Thoracic aorta (tissue), 2 donors: ENCODE measurements at regions not wholly inside any gene's neighbourhood (a gene's known extent, or its start where the extent isn't known, plus 50 kb on each side); places are given as distances from the start of the nearest gene placed in this dataset.
"Not testable (repeated sequence)": the region's sequence is repeated elsewhere in the genome, so short reads cannot be mapped to it uniquely, and the experiment has no call there.

ENCODE experiments used
- ATAC-seq: fragments of 150-250 bp; one replicate; pipeline ENCODE4 v1.8.0; 2017; ENCODE audit warnings: low read depth; ENCODE audit not compliant: insufficient number of reproducible peaks, low FRiP score
- DNase-seq: peaks from one replicate; pipeline ENCODE4 v3.0.0-alpha.2; 2020; ENCODE audit warnings: low spot score
- H3K27ac ChIP-seq, 2 donors: fragments of 200-600 bp; sonication (generic); 1 replicate in 1 of 2; 2 replicates in 1 of 2; pipeline ENCODE4 v1.5.1; 2016; ENCODE audit warnings: mild to moderate bottlenecking in 2 of 2, moderate library complexity in 2 of 2
- H3K27me3 ChIP-seq: fragments of 200-600 bp; sonication (generic); replicated peaks from 2 replicates; pipeline ENCODE4 v1.6.0; 2016; ENCODE audit warnings: mild to moderate bottlenecking; ENCODE audit not compliant: insufficient read depth
- H3K36me3 ChIP-seq: fragments of 200-600 bp; sonication (generic); one replicate; pipeline ENCODE4 v1.5.1; 2016
- H3K4me1 ChIP-seq, 2 donors: fragments of 200-600 bp; sonication (generic); 1 replicate in 1 of 2; 2 replicates in 1 of 2; pipeline versions ENCODE4 v1.5.1 to v1.6.0; 2016; ENCODE audit warnings: low read depth in 2 of 2, mild to moderate bottlenecking in 1 of 2; ENCODE audit not compliant: control insufficient read depth in 1 of 2
- H3K4me3 ChIP-seq: fragments of 200-600 bp; sonication (generic); 2 replicates; pipeline ENCODE4 v1.5.1; 2016; ENCODE audit warnings: mild to moderate bottlenecking
- H3K9me3 ChIP-seq: fragments of 200-600 bp; sonication (generic); 2 replicates; pipeline ENCODE4 v1.5.1; 2016
- TF ChIP-seq, protein P1 (sequence below): fragments of 200-600 bp; sonication (generic); IDR thresholded peaks from one replicate; pipeline ENCODE4 v1.5.1; 2019; ENCODE audit warnings: antibody characterized with exemption

DNA sequence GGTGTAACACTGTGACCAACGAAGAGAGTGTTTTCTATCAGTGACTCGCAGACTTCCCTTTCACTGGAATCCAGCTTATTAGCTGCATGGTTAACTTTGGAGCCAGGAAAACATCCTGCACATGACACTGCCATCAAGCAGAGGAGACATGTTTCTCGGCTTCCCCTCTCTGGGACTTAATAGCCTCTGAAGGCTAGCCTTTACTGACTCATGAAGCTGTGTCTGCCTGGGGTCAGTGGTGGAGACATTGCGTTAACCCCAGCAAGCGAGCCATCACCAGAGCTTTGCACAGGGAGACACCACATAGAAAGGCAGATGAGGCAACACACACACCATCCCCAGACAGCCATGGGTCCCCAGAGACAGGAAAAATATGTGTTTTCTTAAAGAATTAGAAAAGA, 126.9 kb upstream of the PRICKLE1 start:
- Histone ChIP-seq H3K4me3 (no peak overlapping the region), H3K36me3 (no peaks in the 10 kb centered on the region), H3K4me1 (no peaks in the 10 kb centered on the region), H3K27me3 (no peaks in the 10 kb centered on the region), H3K9me3 (no peaks in the 10 kb centered on the region), H3K27ac (no peak overlapping the region)
- DNase-seq: no peak
- TF ChIP-seq, protein P1, sequence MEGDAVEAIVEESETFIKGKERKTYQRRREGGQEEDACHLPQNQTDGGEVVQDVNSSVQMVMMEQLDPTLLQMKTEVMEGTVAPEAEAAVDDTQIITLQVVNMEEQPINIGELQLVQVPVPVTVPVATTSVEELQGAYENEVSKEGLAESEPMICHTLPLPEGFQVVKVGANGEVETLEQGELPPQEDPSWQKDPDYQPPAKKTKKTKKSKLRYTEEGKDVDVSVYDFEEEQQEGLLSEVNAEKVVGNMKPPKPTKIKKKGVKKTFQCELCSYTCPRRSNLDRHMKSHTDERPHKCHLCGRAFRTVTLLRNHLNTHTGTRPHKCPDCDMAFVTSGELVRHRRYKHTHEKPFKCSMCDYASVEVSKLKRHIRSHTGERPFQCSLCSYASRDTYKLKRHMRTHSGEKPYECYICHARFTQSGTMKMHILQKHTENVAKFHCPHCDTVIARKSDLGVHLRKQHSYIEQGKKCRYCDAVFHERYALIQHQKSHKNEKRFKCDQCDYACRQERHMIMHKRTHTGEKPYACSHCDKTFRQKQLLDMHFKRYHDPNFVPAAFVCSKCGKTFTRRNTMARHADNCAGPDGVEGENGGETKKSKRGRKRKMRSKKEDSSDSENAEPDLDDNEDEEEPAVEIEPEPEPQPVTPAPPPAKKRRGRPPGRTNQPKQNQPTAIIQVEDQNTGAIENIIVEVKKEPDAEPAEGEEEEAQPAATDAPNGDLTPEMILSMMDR: no peak
- ATAC-seq: no peak

DNA sequence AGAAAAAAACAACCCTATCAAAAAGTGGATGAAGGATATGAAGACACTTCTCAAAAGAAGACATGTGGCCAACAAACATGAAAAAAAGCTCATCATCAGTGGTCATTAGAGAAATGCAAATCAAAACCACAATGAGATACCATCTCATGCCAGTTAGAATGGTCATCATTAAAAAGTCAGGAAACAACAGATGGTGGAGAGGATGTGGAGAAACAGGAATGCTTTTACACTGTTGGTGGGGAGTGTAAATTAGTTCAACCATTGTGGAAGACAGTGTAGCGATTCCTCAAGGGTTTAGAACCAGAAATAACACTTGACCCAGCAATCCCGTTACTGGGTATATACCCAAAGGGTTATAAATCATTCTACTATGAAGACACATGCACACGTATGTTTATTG, 124.0 kb upstream of the PRICKLE1 start:
- not testable (repeated sequence) for H3K27ac ChIP-seq, H3K36me3 ChIP-seq, DNase-seq, H3K9me3 ChIP-seq, H3K4me1 ChIP-seq, ATAC-seq, H3K27me3 ChIP-seq, H3K4me3 ChIP-seq

DNA sequence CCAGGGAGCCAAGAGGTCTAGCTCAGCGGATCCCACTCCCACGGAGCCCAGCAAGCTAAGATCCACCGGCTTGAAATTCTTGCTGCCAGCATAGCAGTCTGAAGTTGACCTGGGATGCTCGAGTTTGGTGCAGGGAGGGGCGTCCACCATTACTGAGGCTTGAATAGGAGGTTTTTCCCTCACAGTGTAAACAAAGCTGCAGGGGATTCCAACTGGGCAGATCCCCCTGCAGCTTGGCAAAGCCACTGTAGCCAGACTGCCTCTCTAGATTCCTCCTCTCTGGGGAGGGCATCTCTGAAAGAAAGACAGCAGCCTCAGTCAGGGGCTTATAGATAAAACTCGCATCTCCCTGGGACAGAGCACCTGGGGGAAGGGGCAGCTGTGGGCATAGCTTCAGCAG, 118.8 kb upstream of the PRICKLE1 start:
- not testable (repeated sequence) for H3K27me3 ChIP-seq, H3K4me1 ChIP-seq, ATAC-seq, H3K36me3 ChIP-seq, H3K9me3 ChIP-seq, H3K27ac ChIP-seq, DNase-seq, H3K4me3 ChIP-seq

- Histone ChIP-seq H3K4me1 (no peaks in the 10 kb centered on the region), H3K4me3 (no peak overlapping the region), H3K27me3 (no peaks in the 10 kb centered on the region), H3K9me3 (no peaks in the 10 kb centered on the region), H3K27ac (no peak overlapping the region), H3K36me3 (no peaks in the 10 kb centered on the region)
- ATAC-seq (no peak), DNase-seq (no peak)
- TF ChIP-seq, protein P1: no peak
Measured at GRCh38 chr12:42707312-42708226, 118.0 kb upstream of the PRICKLE1 start.

GRCh38 chr12:42706321-42706720, 116.8 kb upstream of the PRICKLE1 start:
- DNase-seq (no peak), ATAC-seq (no peak)
- Histone ChIP-seq H3K27me3 (no peaks in the 10 kb centered on the region), H3K27ac (no peak overlapping the region), H3K4me3 (no peak overlapping the region), H3K4me1 (no peaks in the 10 kb centered on the region), H3K36me3 (no peaks in the 10 kb centered on the region), H3K9me3 (no peaks in the 10 kb centered on the region)
- TF ChIP-seq, protein P1: no peak

- DNase-seq: no peak
Measured at GRCh38 chr12:42705863-42706262, 116.3 kb upstream of the PRICKLE1 start.

More at GRCh38 chr12:42705863-42706262, 116.3 kb upstream of the PRICKLE1 start:
- no peak for ATAC-seq
- Histone ChIP-seq H3K27me3 (no peaks in the 10 kb centered on the region), H3K27ac (no peak overlapping the region), H3K9me3 (no peaks in the 10 kb centered on the region), H3K36me3 (no peaks in the 10 kb centered on the region), H3K4me1 (no peaks in the 10 kb centered on the region), H3K4me3 (no peak overlapping the region)
- TF ChIP-seq, protein P1: no peak
